K562 (cell line): ENCODE measurements at regions not wholly inside any gene's neighbourhood (a gene's known extent, or its start where the extent isn't known, plus 50 kb on each side); places are given as distances from the start of the nearest gene placed in this dataset.

Source experiments
- ATAC-seq: fragments of 200-7000 bp; cut with Tn5 transposase; 3 replicates; pipeline ENCODE4 v1.9.1; 2020; ENCODE audit warnings: moderate library complexity
- BruUV-seq: library from RNA; stranded (reverse); fragments of 400-500 nt; replicated peaks from 2 replicates; lab custom pipeline; 2021; lab: Mats Ljungman, UMichigan
- CTCF ChIA-PET: fragments of 300-600 bp; formaldehyde crosslinking; extraction: SDS; loops from one replicate; lab custom pipeline; 2021; ENCODE audit warnings: low intra/inter-chr PET ratio; lab: Yijun Ruan, JAX
- POLR2A ChIA-PET: fragments of 300-600, 350-650 bp; sonication (Branson Sonifier 250); formaldehyde crosslinking; extraction: SDS; loops from one replicate; lab custom pipeline; 2021; ENCODE audit warnings: antibody characterized with exemption, inconsistent platforms; lab: Yijun Ruan, JAX
- DNase-seq, 4 experiments: peaks; one replicate each; pipeline versions ENCODE4 v3.0.0 to v3.0.0-alpha.2; 2011 to 2018; ENCODE audit warnings: low spot score in 3 of 4, mixed read lengths in 3 of 4; ENCODE audit errors: extremely low read depth in 1 of 4
- FAIRE-seq: peaks from 2 replicates; lab custom pipeline; 2011; peaks lifted over from hg19 to GRCh38; lab: Jason Lieb, UNC
- H2AFZ ChIP-seq: 2 replicates; pipeline ENCODE4 v1.6.0; 2011; ENCODE audit warnings: low read depth, low read length, control low read depth, inconsistent platforms
- H3K27ac ChIP-seq: fragments of 200-600 bp; 3 replicates; pipeline ENCODE4 v1.8.0; 2011; ENCODE audit warnings: low read depth, mild to moderate bottlenecking, control low read depth, inconsistent platforms, low read length, moderate library complexity, mixed read lengths; ENCODE audit errors: extremely low read depth
- H3K27me3 ChIP-seq, 2 experiments: fragments of 300-600 bp in 1 of 2; 2 replicates in 1 of 2; 3 replicates in 1 of 2; pipeline versions ENCODE4 v1.6.0 to v1.8.0; 2011; ENCODE audit warnings: inconsistent platforms in 2 of 2, low read length in 2 of 2, mild to moderate bottlenecking in 1 of 2, mixed read lengths in 1 of 2, moderate library complexity in 1 of 2; ENCODE audit not compliant: control insufficient read depth in 2 of 2, insufficient read depth in 2 of 2
- H3K36me3 ChIP-seq: fragments of 300-600 bp; 3 replicates; pipeline ENCODE4 v1.8.0; 2011; ENCODE audit warnings: mild to moderate bottlenecking, low read length, inconsistent platforms; ENCODE audit not compliant: control insufficient read depth, insufficient read depth
- H3K4me1 ChIP-seq, 2 experiments: fragments of 200-600 bp in 1 of 2; replicated peaks in 1 of 2; 2 replicates in 1 of 2; 3 replicates in 1 of 2; pipeline versions ENCODE4 v1.5.1 to v1.8.0; 2011; ENCODE audit warnings: inconsistent platforms in 2 of 2, low read length in 2 of 2, mild to moderate bottlenecking in 1 of 2, mixed read lengths in 1 of 2, moderate library complexity in 1 of 2; ENCODE audit not compliant: control insufficient read depth in 2 of 2, insufficient read depth in 2 of 2
- H3K4me2 ChIP-seq: 2 replicates; pipeline ENCODE4 v1.6.1; 2011; ENCODE audit warnings: low read length, control low read depth, inconsistent platforms, mixed read lengths; ENCODE audit not compliant: insufficient read depth
- H3K4me3 ChIP-seq: fragments of 200-600 bp; sonication (generic), shearing (Covaris generic); 2 replicates; pipeline ENCODE4 v1.5.1; 2016; ENCODE audit warnings: control low read depth, inconsistent platforms
- H3K79me2 ChIP-seq: fragments of 200-600 bp; 3 replicates; pipeline ENCODE4 v1.8.0; 2011; ENCODE audit warnings: low read length, inconsistent platforms; ENCODE audit not compliant: control insufficient read depth, insufficient read depth
- H3K9ac ChIP-seq, 2 experiments: 2 replicates each; pipeline versions ENCODE4 v1.6.0 to v1.6.1; 2011; ENCODE audit warnings: low read depth in 2 of 2, low read length in 2 of 2, control low read depth in 1 of 2, inconsistent platforms in 1 of 2, mild to moderate bottlenecking in 1 of 2, mixed read lengths in 1 of 2; ENCODE audit not compliant: insufficient read depth in 1 of 2
- H3K9me1 ChIP-seq: one replicate; pipeline ENCODE4 v1.6.0; 2011; ENCODE audit warnings: inconsistent platforms, mild to moderate bottlenecking, low read length, moderate library complexity; ENCODE audit not compliant: control insufficient read depth, insufficient read depth
- H3K9me3 ChIP-seq: replicated peaks from 2 replicates; pipeline ENCODE4 v1.5.1; 2011; ENCODE audit warnings: low read depth, low read length, inconsistent platforms; ENCODE audit not compliant: control insufficient read depth, insufficient read depth
- H4K20me1 ChIP-seq: replicated peaks from 2 replicates; pipeline ENCODE4 v1.6.1; 2011; ENCODE audit warnings: low read length, inconsistent platforms, mixed read lengths; ENCODE audit not compliant: control insufficient read depth, insufficient read depth
- ETS1 ChIP-seq: conservative IDR thresholded peaks from 2 replicates; pipeline ENCODE4 v1.6.1; 2011; ENCODE audit warnings: low read depth, mild to moderate bottlenecking, low read length; ENCODE audit not compliant: control insufficient read depth
- MAZ ChIP-seq, 2 experiments: fragments of 450-650 bp in 1 of 2; sonication (generic) in 1 of 2; formaldehyde crosslinking; IDR thresholded peaks in 1 of 2; conservative IDR thresholded peaks in 1 of 2; 2 replicates each; pipeline versions ENCODE4 v1.4.0 to v1.5.0; 2020; ENCODE audit warnings: mild to moderate bottlenecking in 1 of 2, missing genetic modification reagents in 1 of 2
- PTTG1 ChIP-seq: fragments of 450-650 bp; IDR thresholded peaks from 2 replicates; pipeline ENCODE4 v1.6.1; 2016; ENCODE audit warnings: low read depth, mild to moderate bottlenecking, missing genetic modification characterization, missing compliant biosample characterization
- SREBF2 ChIP-seq: sonication (generic); formaldehyde crosslinking; IDR thresholded peaks from 2 replicates; pipeline ENCODE4 v1.4.0; 2020; ENCODE audit warnings: mild to moderate bottlenecking, missing genetic modification reagents
- ZNF12 ChIP-seq: sonication (generic); formaldehyde crosslinking; IDR thresholded peaks from 2 replicates; pipeline ENCODE4 v1.4.0; 2020; ENCODE audit warnings: mild to moderate bottlenecking, missing genetic modification reagents
- ZNF707 ChIP-seq: fragments of 250-450 bp; sonication (Bioruptor Pico); conservative IDR thresholded peaks from 2 replicates; pipeline ENCODE4 v1.8.0; 2022; ENCODE audit warnings: inconsistent platforms, mild to moderate bottlenecking, moderate library complexity
- WGBS: fragments of 100-300 bp; shearing (Covaris generic); methylation state at CpG from one replicate; pipeline ENCODE4 v1.1.6; 2016; ENCODE audit warnings: low coverage, mixed read lengths; ENCODE audit not compliant: insufficient coverage; ENCODE audit errors: missing lambda C conversion rate; 5-methylcytosine and 5-hydroxymethylcytosine counted together
- in situ Hi-C: fragments of 300-500 bp; cut with MboI; formaldehyde crosslinking; loops from 4 replicates; pipeline ENCODE4 v1.15.0; 2018; ENCODE audit warnings: inconsistent platforms, mixed read lengths
- intact Hi-C: fragments of 100-400 bp; cut with micrococcal nuclease; formaldehyde crosslinking; loops from 2 replicates; pipeline ENCODE4 v1.14.2; 2022

- TF ChIP-seq ETS1, result no peak
- no peak for TF ChIP-seq ZNF12
- TF ChIP-seq MAZ (CRISPR knock-in tag; conservative IDR thresholded peaks at IDR 0.05 in 1 of 2, IDR thresholded peaks at IDR 0.05 in 1 of 2), result no peak
- TF ChIP-seq SREBF2 (CRISPR knock-in tag), result no peak
- no peak for TF ChIP-seq PTTG1 (tag)
Observed at GRCh38 chr4:108369035-108369655, 200.4 kb upstream of the LEF1 start (continued).

DNA sequence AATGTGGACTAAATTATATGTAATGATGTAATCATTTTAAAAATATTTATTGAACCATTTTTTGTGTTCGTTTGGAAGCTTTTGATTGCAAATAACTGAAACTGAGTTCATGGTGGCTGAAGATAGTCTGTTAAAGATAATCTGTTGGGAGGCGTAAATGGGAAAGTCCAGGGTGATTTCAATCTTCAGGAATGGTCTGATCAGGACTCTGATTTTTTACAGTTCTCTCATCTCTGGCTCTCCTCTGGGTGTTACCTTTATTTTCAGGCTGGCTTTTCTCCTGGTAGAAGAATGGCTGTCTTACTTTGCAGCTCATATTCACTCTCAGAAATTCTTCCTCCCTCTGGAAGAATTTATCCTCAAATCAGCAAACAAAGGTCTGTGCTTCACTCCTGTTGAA lies 199.0 kb upstream of the LEF1 start:
- intact Hi-C loops, result no loop called here
- no peak for TF ChIP-seq ZNF707
- in situ Hi-C loops, result no loop called here
- no peak for ATAC-seq
- Histone ChIP-seq H3K79me2 (no peaks in the 10 kb centered on the region), H4K20me1 (no peaks in the 10 kb centered on the region), H3K27ac (no peak overlapping the region), H3K4me2 (no peak overlapping the region), H3K4me3 (no peak overlapping the region), H3K36me3 (no peaks in the 10 kb centered on the region), H3K27me3 (no peaks in the 10 kb centered on the region), H3K9me3 (no peaks in the 10 kb centered on the region), H2AFZ (no peak overlapping the region), H3K9me1 (no peaks in the 10 kb centered on the region), H3K4me1 (peaks cover 0 to 3% of the 10 kb centered on the region in 2 experiments; a peak in 3 of 5 replicates), H3K9ac (no peak overlapping the region)
- WGBS, result 36% methylated on average over 2 of the region's 2 CpGs
- ChIA-PET POLR2A (no interaction called here), CTCF (no interaction called here)
- DNase-seq, result no peak
- FAIRE-seq, result no peak
- no TSS peak for BruUV-seq
